GM19351 (cell line): ENCODE measurements at regions not wholly inside any gene's neighbourhood (a gene's known extent, or its start where the extent isn't known, plus 50 kb on each side); places are given as distances from the start of the nearest gene placed in this dataset.

Experiments used
- ATAC-seq: cut with Tn5 transposase; IDR thresholded peaks from one replicate; pipeline ENCODE4 v1.9.1; 2021; ENCODE audit warnings: mild to moderate bottlenecking, moderate library complexity; ENCODE audit not compliant: unreplicated experiment

GRCh38 chr1:93815366-93816110, 63.5 kb downstream of the DNTTIP2 start:
- no peak for ATAC-seq

GRCh38 chr1:93814795-93815340, 64.1 kb downstream of the DNTTIP2 start:
- ATAC-seq: no peak

- ATAC-seq: peak; percentile 90
Measured at GRCh38 chr1:93814059-93814794, 64.8 kb downstream of the DNTTIP2 start.

GRCh38 chr1:93813076-93813475, 65.9 kb downstream of the DNTTIP2 start:
- ATAC-seq: no peak

- no peak for ATAC-seq
Measured at GRCh38 chr1:93811326-93812065, 67.5 kb downstream of the DNTTIP2 start.

- ATAC-seq: no peak
Measured at GRCh38 chr1:93810316-93810715, 68.7 kb downstream of the DNTTIP2 start.

- no peak for ATAC-seq
Measured at GRCh38 chr1:93808871-93809270, 70.1 kb downstream of the DNTTIP2 start.

- ATAC-seq: no peak
Measured at GRCh38 chr1:93807311-93807930, 71.6 kb downstream of the DNTTIP2 start.

GRCh38 chr1:93805027-93805610, 73.9 kb downstream of the DNTTIP2 start:
- no peak for ATAC-seq

- no peak for ATAC-seq
Measured at GRCh38 chr1:93804412-93804811, 74.6 kb downstream of the DNTTIP2 start.

- ATAC-seq: no peak
Measured at GRCh38 chr1:93801471-93801870, 77.5 kb downstream of the DNTTIP2 start.

- ATAC-seq: no peak
Measured at GRCh38 chr1:93800856-93801255, 78.2 kb downstream of the DNTTIP2 start.

- no peak for ATAC-seq
Measured at GRCh38 chr1:93798291-93798690, 80.7 kb downstream of the DNTTIP2 start.

- no peak for ATAC-seq
Measured at GRCh38 chr1:93784538-93784937, 94.5 kb downstream of the DNTTIP2 start.

- ATAC-seq: no peak
Measured at GRCh38 chr1:93783876-93784275, 95.1 kb downstream of the DNTTIP2 start.

GRCh38 chr1:93779540-93780165, 98.0 kb upstream of the BCAR3 start:
- no peak for ATAC-seq

GRCh38 chr1:93778457-93778856, 96.8 kb upstream of the BCAR3 start:
- no peak for ATAC-seq

GRCh38 chr1:93777255-93777654, 95.6 kb upstream of the BCAR3 start:
- no peak for ATAC-seq

GRCh38 chr1:93776728-93777127, 95.1 kb upstream of the BCAR3 start:
- no peak for ATAC-seq

- ATAC-seq: no peak
Measured at GRCh38 chr1:93775224-93775623, 93.6 kb upstream of the BCAR3 start.
